ENCODE measurements at regions not wholly inside any gene's neighbourhood (a gene's known extent, or its start where the extent isn't known, plus 50 kb on each side); places are given as distances from the start of the nearest gene placed in this dataset.

DNA sequence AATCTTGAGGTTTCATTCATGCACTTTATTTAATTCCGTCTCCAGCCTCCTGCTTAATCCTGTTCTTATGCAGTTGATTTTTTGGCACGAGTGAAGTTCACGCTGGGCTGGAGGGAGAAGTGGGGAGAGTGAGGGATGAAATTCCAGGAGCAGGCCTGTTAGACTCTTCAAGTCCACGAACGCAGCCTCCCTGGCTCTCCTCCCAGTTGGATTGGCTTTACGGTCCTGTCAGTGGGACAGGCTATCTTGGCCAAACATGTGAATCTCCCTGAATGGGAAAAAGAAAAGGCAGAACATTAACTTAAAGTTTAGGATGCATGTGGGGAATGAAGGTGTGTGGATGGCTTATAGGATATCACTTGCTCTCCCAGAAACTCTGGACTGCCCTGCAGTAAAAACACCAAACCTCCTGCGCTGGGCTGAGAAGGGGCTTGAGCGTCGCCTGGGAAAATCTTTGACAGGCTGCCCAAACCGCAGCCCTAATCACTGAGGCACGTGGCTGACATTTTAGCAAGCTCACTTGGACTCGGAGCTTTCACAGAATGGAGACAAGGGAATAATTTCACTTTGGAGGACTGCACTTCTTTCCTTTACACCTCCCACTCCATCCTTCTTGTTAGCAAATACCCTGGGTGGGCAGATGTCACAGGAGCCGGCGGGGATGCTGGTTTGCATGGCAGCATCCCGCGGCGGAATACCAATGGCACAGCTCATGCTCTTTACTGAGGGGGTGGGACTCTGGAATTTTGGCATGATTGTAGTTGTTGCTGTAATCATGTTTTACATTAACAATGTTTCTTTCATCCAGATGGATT is 93.9 kb downstream of the ACKR3 start:
- Histone ChIP-seq H3K27me3 (no peaks in the 10 kb centered on the region), H3K4me3 (no peak overlapping the region), H3K27ac (peak overlapping the region; percentile 60 to 80 (median 66)), H3K36me3 (no peaks in the 10 kb centered on the region), H3K9me3 (no peaks in the 10 kb centered on the region), H3K4me1 (peaks cover 9 to 22% (median 13%) of the 10 kb centered on the region in 4 donors)
- peak; percentile 52 for DNase-seq
- 68 to 77% methylated on average over 10 to 17 of the region's 17 CpGs for WGBS, 2 donors (ENCODE audit: low coverage in 1 of 2)
- in situ Hi-C loops (cut with MboI; ENCODE audit: low pct_ligation_motif_present in 1 of 4, low pct_unique_long_range_greater_than_20kb in 1 of 4, low sequenced_read_pairs in 3 of 4): no loop called here
- TF ChIP-seq EP300 (IDR thresholded peaks at IDR 0.05; ENCODE audit: low read depth): no peak
- TF ChIP-seq POLR2AphosphoS5 (IDR thresholded peaks at IDR 0.05): peak in 2 of 3 donors; percentile 17 to 33
- intact Hi-C loops (cut with DNase I; ENCODE audit: low total_unique reads): no loop called here

DNA sequence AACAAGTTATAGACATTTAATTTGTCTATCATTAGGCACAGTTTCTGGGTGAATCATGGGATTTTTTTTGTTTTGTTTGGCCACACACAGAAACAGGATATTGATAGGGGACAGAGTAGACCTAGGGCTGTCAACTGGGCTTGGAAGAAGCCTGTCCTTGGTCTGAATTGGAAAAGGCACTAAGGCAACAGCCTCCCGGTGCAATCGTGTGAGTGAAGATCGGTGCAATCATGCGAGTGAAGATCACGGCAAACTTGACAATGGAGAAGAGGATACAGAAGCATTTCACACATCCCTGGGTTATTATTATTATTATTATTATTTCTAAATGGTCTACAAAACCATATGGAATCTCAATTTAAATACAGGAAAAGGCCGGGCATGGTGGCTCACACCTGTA is 94.5 kb downstream of the ACKR3 start:
- DNase-seq: no peak
- TF ChIP-seq EP300 (IDR thresholded peaks at IDR 0.05; ENCODE audit: low read depth) (no peak), POLR2AphosphoS5 (IDR thresholded peaks at IDR 0.05) (no peak), POLR2A (IDR thresholded peaks at IDR 0.05) (no peak)
- TF ChIP-seq, protein P1, sequence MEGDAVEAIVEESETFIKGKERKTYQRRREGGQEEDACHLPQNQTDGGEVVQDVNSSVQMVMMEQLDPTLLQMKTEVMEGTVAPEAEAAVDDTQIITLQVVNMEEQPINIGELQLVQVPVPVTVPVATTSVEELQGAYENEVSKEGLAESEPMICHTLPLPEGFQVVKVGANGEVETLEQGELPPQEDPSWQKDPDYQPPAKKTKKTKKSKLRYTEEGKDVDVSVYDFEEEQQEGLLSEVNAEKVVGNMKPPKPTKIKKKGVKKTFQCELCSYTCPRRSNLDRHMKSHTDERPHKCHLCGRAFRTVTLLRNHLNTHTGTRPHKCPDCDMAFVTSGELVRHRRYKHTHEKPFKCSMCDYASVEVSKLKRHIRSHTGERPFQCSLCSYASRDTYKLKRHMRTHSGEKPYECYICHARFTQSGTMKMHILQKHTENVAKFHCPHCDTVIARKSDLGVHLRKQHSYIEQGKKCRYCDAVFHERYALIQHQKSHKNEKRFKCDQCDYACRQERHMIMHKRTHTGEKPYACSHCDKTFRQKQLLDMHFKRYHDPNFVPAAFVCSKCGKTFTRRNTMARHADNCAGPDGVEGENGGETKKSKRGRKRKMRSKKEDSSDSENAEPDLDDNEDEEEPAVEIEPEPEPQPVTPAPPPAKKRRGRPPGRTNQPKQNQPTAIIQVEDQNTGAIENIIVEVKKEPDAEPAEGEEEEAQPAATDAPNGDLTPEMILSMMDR (IDR thresholded peaks at IDR 0.05): no peak
- Histone ChIP-seq H3K27ac (peak overlapping the region; percentile 60 to 80 (median 66)), H3K4me3 (no peak overlapping the region), H3K4me1 (peaks cover 9 to 22% (median 12%) of the 10 kb centered on the region in 4 donors), H3K27me3 (no peaks in the 10 kb centered on the region), H3K36me3 (no peaks in the 10 kb centered on the region), H3K9me3 (no peaks in the 10 kb centered on the region)
- WGBS, 2 donors (ENCODE audit: low coverage in 1 of 2): 82 to 91% methylated on average over 6 of the region's 6 CpGs
- intact Hi-C loops (cut with DNase I; ENCODE audit: low total_unique reads) (no loop called here), in situ Hi-C loops (cut with MboI; ENCODE audit: low pct_ligation_motif_present in 1 of 4, low pct_unique_long_range_greater_than_20kb in 1 of 4, low sequenced_read_pairs in 3 of 4) (no loop called here)

DNA sequence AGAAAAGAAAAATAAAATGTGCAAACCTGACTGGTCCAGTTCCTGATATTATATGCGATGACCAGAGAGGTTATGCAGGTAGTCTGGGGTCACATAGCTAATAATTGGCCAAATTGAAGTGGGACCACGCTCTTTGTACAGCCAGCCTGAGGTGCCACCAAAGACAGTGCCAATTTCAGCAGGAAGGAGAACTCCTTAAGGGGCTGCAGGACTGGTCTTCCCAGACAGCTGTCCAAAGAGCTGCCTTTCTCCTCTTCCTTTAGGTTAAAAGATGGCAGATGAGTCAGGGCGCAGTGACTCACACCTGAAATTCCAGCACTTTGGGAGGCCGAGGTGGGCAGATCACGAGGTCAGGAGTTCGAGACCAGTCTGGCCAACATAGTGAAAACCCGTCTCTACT is 95.5 kb downstream of the ACKR3 start:
- intact Hi-C loops (cut with DNase I; ENCODE audit: low total_unique reads): no loop called here
- H3K36me3 ChIP-seq: no peaks in the 10 kb centered on the region
- WGBS, 2 donors (ENCODE audit: low coverage in 1 of 2): 92% methylated on average over 7 of the region's 7 CpGs; no CpG with 5 or more reads in 1 of the 2 donors
- H3K27me3 ChIP-seq: no peaks in the 10 kb centered on the region
- H3K9me3 ChIP-seq: no peaks in the 10 kb centered on the region
- TF ChIP-seq EP300 (IDR thresholded peaks at IDR 0.05; ENCODE audit: low read depth) (no peak), POLR2AphosphoS5 (IDR thresholded peaks at IDR 0.05) (no peak), POLR2A (IDR thresholded peaks at IDR 0.05) (no peak)
- TF ChIP-seq, protein P1 (IDR thresholded peaks at IDR 0.05): no peak
- H3K4me1 ChIP-seq: peaks cover 9 to 21% (median 11%) of the 10 kb centered on the region in 4 donors
- H3K4me3 ChIP-seq: no peak overlapping the region
- in situ Hi-C loops (cut with MboI; ENCODE audit: low pct_ligation_motif_present in 1 of 4, low pct_unique_long_range_greater_than_20kb in 1 of 4, low sequenced_read_pairs in 3 of 4): no loop called here
- H3K27ac ChIP-seq: no peak overlapping the region
- no peak for DNase-seq

DNA sequence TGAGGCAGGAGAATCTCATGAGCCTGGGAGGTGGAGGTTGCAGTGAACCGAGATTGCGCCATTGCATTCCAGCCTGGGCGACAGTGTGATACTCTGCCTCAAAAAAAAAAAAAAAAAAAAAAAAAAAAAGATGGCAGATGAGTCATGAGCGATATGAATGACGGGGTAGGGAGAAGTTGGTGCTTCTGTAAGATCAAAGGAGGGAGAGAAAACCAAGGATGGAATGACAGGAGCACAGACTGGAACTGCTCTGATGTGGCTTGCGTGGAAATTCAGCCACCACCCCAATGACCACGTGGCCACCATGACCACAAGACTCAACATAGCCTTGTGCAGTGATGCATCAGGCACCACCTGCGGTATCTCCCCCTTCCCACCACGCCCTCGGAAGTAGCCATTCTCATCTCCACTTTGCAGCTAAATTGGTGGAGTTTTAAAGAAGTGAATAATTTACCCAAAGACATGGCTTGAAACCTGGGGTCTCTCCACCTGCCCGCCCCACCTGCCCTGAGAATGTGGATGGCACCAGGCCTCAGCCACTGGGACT is 96.0 kb downstream of the ACKR3 start:
- Histone ChIP-seq H3K4me3 (no peak overlapping the region), H3K27me3 (no peaks in the 10 kb centered on the region), H3K27ac (no peak overlapping the region), H3K4me1 (peaks cover 9 to 15% (median 10%) of the 10 kb centered on the region in 4 donors), H3K36me3 (no peaks in the 10 kb centered on the region), H3K9me3 (no peaks in the 10 kb centered on the region)
- in situ Hi-C loops (cut with MboI; ENCODE audit: low pct_ligation_motif_present in 1 of 4, low pct_unique_long_range_greater_than_20kb in 1 of 4, low sequenced_read_pairs in 3 of 4) (no loop called here), intact Hi-C loops (cut with DNase I; ENCODE audit: low total_unique reads) (no loop called here)
- TF ChIP-seq EP300 (IDR thresholded peaks at IDR 0.05; ENCODE audit: low read depth): no peak
- TF ChIP-seq POLR2AphosphoS5 (IDR thresholded peaks at IDR 0.05): no peak
- TF ChIP-seq, protein P1 (IDR thresholded peaks at IDR 0.05): no peak
- no peak for TF ChIP-seq POLR2A (IDR thresholded peaks at IDR 0.05)
- DNase-seq: no peak
- WGBS, 2 donors (ENCODE audit: low coverage in 1 of 2): 72% methylated on average over 11 of the region's 11 CpGs; no CpG with 5 or more reads in 1 of the 2 donors
